HG02970 (cell line): ENCODE measurements at regions not wholly inside any gene's neighbourhood (a gene's known extent, or its start where the extent isn't known, plus 50 kb on each side); places are given as distances from the start of the nearest gene placed in this dataset.

ENCODE experiments used
- ATAC-seq: cut with Tn5 transposase; IDR thresholded peaks from one replicate; pipeline ENCODE4 v1.9.1; 2021; ENCODE audit warnings: mild to moderate bottlenecking, moderate library complexity, moderate number of reproducible peaks; ENCODE audit not compliant: unreplicated experiment, low FRiP score

DNA sequence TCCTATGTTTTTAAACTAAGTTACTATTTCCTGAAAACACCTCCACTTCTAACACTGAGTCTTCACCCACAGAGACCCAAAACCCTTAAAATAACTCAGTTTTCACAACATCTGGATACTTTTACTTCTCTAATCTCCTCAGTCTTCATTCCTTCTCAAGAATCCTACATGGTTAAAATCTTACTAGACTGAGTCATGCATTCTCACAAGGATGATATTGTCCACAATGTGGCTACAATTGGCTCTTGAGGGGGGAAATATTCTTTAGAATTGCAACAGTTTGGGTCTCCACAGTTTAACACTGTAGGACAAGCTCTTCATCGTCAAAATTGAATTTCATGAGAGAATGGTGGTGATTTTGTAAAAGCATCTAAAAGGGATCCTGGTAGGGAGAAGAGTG lies 397.1 kb downstream of the SLITRK5 start:
- ATAC-seq = no peak

DNA sequence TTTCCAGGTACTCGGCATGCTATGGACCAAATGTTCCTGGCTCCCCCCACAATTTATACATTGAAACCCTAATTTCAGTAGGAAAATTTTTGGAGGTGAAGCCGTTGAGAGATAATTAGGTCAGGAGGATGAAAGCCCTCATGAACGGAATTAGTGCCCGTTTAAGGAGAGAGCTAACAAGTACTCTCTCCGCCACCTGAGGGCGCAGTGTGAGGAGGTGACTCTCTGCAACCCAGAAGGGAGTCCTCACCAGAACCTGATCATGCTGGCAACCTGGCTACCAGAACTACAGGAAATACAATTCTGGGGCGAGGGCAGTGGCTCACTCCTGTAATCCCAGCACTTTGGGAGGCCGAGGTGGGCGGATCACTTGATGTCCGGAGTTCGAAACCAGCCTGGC lies 397.8 kb downstream of the SLITRK5 start:
- ATAC-seq = no peak

DNA sequence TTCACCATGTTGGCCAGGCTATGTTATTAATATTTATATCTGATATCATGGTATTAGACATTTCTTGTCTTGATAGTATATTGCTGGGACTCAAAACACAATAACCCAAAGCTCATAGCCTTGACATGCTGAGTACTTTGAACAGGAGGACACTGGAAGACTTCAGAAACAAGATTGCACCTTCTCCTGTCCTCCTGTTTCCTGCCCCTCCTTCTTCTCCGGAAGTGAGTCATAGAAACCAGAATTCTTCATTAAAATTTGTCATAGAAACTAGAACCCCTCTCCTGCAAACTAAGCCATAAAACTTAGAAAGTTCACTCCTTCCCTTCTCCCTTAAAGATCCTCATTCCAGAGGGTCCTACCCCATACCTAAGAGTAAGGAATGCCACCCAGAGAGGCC lies 400.2 kb downstream of the SLITRK5 start:
- ATAC-seq = no peak

DNA sequence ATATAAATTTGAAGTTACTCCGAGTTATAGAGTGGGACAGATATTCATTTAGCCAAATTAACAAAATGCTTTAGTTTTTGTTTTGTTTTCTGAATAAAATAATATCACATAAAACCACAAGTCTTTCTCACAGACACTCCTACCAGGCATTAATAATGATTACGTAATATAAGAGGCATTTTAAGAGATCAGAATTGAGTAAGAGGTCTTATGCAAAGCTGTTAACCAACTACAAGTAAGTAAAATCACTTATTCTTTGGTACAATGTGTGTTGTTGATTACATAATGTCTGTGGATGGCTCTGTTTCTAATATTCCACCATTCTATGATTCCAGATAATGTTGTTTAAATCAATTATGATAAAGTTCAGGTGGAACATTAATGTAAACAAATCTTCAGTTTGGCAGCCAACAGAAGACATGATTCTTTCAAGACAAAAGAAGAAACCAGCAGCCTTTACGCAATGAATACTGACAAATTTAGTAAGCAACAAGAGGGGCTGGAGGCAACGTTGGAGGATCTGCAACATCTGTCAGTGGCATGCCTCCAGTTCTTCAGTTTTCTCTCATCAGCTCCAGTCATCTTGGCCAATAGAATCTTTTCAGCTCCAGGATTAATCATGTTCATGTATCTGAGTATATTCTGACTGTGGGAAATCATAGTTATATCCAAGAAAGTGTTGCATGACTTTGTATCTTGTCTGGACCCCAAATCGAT lies 403.8 kb downstream of the SLITRK5 start:
- no peak for ATAC-seq

DNA sequence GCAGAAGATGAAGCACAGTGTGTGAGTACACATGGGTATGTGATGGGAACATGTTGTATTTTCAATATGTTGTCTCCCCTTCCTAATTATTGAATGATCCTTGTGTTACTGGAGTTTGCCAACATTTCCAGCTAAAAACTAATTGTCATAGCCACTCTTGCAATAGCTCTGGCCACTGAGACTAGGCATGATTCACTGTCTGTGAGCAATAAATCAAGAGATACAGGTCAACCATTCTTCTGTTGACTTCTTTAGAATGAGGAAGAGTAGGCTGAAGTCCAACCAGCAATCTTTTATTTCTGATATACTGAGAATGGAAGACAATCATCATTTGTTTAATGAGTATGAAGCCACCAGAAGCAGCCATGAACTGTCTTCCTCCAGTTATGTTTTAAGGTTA lies 413.9 kb downstream of the SLITRK5 start:
- ATAC-seq = no peak

DNA sequence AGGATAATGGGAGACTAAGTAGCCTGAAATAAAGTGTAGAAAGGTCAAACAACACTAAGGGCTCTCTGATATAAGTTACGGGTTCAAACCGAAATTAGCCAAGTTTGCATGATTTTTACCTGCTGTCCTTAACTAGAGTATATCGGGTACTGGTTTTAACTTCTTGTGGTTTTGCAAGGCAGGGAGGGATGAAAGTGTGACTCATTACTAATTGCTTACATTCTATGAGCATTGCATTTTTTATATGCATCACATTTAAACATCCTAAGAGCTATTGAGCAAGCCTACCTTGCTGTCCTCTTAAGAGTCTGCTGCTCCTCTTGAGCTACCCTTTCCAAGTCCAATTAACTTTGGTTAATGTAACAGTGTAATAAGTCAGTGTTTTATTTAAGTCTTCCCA lies 415.4 kb downstream of the SLITRK5 start:
- ATAC-seq = no peak

DNA sequence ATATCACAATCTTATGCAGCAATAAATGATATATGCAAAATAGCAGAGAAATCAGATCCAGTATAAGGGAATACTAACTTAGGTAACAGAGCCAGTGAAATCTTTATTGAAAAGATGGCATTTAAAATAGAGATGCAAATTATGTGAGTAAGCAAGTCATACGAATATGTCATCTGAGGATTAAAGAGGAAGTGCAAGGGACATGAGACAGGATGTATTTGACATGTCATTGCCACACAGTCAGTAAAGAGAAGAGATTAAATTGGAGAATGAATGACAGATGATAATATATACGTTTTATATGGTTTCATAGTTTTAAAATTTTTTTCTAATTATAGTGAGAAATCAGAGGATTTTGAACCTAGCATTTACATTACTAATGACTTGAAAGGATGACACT lies 426.4 kb downstream of the SLITRK5 start:
- no peak for ATAC-seq

DNA sequence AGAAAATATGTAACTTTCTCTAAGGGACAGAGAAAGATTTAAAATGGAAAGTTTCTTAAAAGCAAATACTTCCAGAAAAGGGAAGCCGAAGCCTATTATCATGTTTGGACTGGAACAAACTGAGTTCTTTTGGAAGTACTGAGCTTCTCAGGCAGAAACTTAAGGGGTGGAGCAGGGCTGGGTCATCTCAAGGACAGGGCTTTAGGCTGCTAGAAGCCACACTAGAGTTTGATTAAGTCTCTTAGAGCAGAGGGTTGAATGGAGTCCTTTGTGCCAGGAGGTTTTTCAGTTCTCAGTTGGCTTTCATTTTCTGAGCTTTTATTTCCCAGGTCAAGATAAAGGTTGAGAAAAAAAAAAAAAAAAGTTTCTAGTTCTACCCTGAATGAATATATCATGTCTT lies 432.7 kb downstream of the SLITRK5 start:
- ATAC-seq = no peak

DNA sequence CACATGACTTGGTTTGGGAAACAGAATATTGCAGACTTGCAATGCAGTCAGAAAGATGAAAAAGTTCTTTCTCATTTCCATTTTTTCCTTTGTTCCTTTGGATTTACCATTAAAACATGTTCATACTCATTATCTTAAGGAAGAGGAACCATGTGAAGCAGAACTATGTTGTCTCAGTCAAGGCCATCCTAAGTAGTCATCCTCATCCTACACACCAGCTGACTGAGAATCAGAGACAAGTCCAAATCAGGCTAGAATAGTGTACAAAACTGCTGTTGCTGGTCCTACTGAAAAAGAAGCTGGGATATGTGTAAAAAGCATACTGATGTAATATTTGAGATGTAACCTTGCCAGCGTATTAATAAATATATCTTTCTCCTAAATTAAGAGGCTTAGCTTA lies 433.4 kb downstream of the SLITRK5 start:
- ATAC-seq = no peak

DNA sequence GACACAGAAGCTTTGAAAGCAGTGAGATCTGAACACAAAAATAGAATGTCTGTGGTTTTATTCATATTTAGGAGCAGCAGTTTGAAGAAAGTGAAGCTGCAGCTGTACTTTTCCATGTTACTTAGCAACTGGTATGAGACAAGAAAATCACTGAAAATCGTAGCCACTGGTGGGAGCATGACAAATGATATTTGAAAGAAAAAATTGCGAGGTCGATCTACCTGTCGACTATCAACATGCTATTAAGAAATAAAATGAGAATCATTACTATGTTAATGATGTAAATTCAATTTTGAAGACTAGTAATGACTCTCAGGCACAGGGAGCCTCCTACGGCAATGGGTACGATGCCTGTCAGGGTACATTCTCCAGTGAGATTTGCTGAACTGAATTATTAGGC lies 436.4 kb downstream of the SLITRK5 start:
- ATAC-seq = no peak

DNA sequence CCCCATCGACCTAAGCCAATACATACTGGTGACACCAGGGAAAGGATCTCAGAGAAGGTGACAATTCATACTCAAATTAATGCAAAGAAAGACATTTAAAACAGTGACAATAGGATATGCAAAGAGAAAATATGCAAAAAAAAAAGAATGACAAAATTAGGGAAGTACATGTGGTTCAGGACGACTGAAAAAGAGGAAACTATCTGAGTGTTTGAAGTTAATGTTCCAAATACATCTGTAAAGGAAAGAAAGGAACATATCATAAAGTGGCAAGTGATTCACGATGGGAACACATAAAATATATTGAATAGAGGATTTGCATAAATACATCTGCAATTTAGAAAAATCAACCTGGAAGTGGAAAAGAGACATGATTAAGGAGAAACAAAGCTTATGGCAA lies 441.4 kb downstream of the SLITRK5 start:
- ATAC-seq = no peak

DNA sequence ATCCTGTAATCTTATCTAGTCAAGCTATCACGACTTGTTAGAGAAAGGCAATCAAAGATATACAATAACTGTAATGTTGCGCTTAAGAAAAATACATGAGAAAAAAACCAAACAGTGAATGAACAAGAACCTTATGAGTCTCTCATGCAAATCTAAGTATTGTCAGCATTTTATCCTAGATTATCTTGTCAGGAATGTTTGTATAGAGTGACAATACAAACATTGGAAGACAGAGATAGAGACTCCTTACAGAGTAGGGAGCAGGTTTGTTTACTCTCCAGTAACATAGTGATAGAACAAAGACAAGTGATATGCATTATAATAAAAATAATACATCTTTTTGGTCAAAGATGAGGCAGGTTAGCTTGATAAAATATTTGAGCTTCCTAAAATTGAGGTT lies 444.8 kb downstream of the SLITRK5 start:
- no peak for ATAC-seq

DNA sequence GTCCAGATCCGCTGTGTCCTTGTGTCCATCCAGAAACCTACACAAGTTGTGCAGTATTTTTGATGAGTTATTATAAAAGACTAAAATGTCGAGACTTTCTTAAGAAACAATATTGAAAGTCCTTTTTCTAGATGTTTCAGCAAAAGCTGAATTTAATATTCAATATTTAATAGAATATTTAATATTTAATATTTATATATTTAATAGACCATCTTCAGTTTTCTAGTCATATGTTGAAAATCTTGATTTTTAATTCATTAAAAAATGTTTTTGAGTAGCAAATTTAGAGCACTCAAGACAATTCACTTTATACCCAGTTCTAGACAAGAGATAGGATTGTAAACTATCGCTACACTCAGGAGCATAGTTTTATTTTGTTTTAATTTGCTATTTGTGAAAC lies 447.8 kb downstream of the SLITRK5 start:
- ATAC-seq = no peak

DNA sequence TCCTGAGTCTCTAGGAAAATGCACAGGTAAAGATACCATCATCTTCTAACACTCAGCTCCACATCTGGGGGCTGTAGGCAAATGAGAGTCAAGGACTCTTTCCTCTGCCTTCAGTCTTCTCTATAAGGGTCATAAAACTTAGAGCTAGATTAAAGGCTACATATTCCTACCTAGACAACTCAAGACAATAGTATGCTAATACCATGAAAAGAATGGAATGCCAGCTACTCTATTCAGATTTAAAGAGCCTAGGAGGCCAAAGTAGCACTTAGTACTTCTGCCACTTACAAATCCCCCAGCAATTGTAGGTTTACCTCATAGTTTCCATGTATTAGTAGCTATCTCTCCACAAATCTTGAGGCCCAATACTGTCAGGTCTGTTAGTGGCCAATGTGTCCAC lies 453.0 kb downstream of the SLITRK5 start:
- ATAC-seq = no peak

DNA sequence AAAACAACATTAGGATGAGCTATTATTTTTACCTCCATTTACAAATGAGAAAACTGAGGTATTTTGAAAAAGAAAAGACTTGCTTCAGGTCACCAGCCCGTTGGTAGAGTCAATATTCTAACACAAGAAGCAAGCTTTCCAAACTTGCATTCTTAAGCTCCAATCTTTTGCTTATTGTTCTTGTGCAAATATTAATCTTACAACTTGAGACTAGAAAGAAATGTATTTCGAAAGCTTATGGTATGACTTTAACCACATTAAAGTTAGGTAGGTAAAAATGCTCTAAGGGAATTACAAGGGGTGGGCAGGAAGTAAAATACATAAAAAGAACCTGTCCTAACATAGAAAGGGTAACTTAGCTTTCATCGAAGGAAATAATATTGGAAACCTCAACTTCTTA lies 453.9 kb downstream of the SLITRK5 start:
- ATAC-seq = no peak

DNA sequence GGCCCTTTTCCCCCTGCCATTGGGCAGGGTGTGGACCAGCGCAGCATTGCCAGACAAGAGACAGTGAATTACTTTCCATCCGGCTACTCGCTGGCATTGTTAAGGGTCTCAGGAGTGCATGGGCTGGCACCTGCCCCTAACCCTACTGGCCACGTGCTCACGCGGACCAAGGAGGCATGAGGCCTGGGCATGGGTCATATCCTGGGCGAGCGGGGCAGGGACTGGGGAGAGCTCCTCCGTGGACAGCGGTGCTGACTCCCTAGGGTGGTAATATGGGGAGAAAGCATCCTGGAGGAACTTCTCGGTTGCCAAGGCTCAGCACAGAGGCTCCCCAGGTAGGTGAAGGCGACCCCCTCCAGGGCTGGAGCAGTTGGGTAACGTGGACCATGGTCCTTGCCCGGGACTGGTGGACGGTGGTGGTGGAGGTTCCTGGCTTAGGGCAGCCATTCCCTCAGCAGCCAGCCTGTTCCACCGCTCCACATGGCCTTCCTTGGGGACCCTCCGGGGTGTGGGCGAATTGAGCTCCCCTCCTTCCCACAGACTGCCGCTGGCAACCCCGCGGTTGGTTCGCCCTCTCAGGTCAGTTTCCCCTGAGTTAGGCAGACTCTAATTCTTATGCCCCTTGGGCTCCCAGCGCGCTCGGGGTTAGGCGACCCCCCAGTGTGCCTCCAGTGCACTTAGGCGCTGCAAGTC lies 465.1 kb downstream of the SLITRK5 start:
- no peak for ATAC-seq

DNA sequence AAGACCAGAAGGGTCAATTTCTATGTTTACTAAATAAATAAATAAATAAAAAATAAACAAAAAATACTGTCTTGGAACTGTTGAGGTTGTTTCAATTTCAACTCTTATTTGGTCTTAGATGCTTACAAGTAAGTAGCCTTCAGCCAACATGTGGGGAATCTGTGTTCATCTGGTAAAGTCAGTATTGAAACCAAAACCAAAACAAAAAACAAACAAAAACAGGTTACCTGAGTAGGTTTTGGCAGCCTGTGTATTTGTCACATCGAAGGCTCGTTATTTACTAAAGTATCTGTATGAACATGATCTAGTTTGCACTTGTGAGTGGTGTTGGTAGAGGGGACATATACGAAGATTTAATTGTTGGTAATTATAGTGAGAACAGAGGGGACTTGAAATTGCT lies 471.5 kb downstream of the SLITRK5 start:
- no peak for ATAC-seq

DNA sequence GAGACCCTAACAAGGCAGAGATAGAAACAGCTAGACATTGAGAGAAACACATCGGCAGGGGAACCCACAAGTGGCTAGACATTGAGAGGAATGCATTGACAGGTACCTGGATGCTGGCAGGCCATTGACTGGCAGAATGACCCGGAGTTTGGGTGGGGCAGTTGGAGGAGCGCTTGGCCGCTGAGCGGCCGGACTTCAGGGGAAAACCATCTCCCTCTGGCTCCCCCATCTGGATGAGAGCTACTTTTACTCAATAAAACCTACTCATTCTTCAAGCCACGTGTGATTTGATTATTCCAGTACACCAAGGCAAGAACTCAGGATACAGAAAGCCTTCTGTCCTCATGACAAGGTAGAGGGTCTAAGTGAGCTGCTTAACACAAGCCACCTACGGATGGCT lies 473.4 kb downstream of the SLITRK5 start:
- ATAC-seq = no peak

DNA sequence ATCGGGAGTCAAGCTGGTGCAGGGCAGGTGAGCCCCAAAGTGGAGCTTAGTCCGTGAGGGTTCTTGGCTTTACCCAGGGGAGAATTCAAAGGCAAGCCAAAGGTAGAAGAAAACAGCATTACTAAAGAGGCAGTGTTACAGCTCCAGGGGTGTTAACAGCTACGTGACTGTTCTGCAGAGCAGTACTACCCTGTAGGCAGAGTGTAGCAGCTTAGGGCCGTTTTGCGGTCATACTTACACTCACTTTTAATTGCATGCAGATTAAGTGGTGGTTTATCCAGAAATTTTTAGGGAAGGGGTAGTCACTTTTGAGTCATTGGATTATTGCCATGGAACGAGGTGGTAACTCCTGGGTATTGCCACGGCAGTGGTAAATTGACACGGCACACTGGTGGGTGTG lies 482.2 kb downstream of the SLITRK5 start:
- ATAC-seq = no peak

DNA sequence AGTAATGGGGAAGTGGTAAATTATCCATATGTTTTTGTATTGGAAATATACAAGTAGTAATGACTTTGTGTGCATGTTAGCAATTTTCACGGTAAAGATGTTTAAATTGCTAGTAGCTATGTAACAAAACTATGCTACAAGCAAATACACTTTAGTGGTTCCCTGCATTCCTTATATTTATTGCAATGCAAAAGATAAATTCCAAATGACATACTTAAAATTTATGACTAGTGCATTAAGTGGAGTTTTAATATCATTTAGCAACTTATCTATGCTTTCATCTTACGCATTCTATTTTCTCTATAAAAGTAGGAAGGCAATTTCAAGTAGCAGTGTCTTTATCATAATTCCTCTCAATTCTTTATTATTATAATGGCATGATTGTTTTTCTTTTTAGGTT lies 482.8 kb downstream of the SLITRK5 start:
- ATAC-seq = no peak

DNA sequence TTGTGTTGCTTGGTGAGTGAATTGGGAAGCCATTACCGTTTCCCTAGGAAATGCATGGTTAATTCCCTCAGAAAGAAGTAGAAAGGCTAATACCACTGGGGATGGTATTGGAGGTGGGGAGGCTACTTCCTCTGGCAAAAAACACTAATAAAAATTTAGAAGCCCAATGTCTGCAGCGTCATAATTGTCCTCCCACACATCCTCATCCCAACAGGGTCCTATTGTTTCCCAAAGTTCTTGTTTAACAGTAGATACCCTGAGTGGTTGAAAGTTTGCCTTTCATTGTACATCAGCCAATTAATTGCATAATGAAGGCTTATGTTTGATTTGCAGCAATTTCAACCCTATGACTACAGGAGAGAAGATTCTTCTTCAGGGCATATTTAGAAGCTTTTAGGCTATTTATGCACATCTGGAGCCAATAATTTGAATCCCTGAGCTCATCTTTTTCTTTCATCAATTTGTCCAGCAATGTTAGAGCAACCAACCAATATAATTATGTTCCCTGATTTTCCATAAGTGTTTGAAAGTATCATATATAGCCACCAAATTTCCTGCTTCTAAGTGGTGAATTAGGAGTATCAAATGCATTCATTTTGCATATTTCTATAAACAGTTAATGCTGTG lies 491.0 kb downstream of the SLITRK5 start:
- ATAC-seq = no peak

DNA sequence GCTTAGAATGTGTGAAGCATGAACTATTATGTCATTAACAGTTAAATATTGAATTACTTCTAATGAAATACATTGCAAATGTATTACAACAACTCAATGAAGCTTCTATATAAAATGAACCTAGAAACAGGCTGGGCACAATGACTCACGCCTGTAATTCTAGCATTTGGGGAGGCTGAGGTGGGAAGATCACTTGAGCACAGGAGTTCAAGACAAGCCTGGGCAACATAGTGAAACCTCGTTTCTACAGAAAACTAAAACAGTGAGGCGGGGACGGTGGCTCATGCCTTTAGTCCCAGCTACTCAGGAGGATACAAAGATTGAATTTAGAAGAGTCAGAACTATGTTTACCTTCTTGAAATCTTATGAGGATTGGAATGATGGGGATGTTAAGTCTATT lies 505.1 kb downstream of the SLITRK5 start:
- no peak for ATAC-seq
